ENCODE measurements at regions not wholly inside any gene's neighbourhood (a gene's known extent, or its start where the extent isn't known, plus 50 kb on each side); places are given as distances from the start of the nearest gene placed in this dataset.

GRCh38 chr10:111548084-111548726 is 471.4 kb downstream of the ADRA2A start:
- H3K36me3 ChIP-seq (ENCODE audit: insufficient read depth) = no peaks in the 10 kb centered on the region
- no peak overlapping the region for H3K27ac ChIP-seq (ENCODE audit: low read depth)
- WGBS = 89% methylated on average over 1 of the region's 1 CpG

GRCh38 chr10:111551001-111551400 is 474.2 kb downstream of the ADRA2A start:
- Histone ChIP-seq H3K36me3 (ENCODE audit: insufficient read depth) (no peaks in the 10 kb centered on the region), H3K4me1 (ENCODE audit: insufficient read depth) (no peaks in the 10 kb centered on the region), H3K27ac (ENCODE audit: low read depth) (no peak overlapping the region), H3K4me3 (ENCODE audit: low read depth, low read length) (no peak overlapping the region)
- 72% methylated on average over 5 of the region's 5 CpGs for WGBS
- no peak for DNase-seq (ENCODE audit: extremely low spot score)

More at GRCh38 chr10:111548084-111548726, 471.4 kb downstream of the ADRA2A start:
- Histone ChIP-seq H3K4me1 (ENCODE audit: insufficient read depth) (no peaks in the 10 kb centered on the region), H3K4me3 (ENCODE audit: low read depth, low read length) (no peak overlapping the region)
- no peak for DNase-seq (ENCODE audit: extremely low spot score)

- Histone ChIP-seq H3K4me1 (ENCODE audit: insufficient read depth) (no peaks in the 10 kb centered on the region), H3K4me3 (ENCODE audit: low read depth, low read length) (no peak overlapping the region), H3K36me3 (ENCODE audit: insufficient read depth) (no peaks in the 10 kb centered on the region), H3K27ac (ENCODE audit: low read depth) (no peak overlapping the region)
- 54% methylated on average over 3 of the region's 3 CpGs for WGBS
- DNase-seq (ENCODE audit: extremely low spot score) = no peak
These were observed 479.8 kb downstream of the ADRA2A start for GRCh38 chr10:111556666-111557065.

DNA sequence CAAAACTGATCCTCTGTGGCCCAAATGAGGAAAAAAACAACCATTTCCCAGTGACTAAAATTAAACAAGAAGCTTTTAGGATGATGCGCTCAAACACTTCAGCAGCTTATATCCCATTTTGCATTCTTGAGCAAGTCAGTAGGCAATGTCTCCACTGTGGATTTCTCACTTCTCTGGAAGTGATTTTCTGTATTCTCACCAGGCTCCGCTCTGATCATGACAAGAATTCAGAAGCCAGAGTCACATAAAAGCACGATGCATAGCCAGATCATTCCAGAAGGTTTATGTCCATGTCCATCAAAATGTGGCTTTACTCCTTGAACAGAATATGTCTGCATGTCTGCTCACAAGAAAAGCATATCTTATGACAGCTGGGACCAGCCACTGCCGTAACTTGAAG is 481.4 kb downstream of the ADRA2A start:
- Histone ChIP-seq H3K36me3 (ENCODE audit: insufficient read depth) (no peaks in the 10 kb centered on the region), H3K4me1 (ENCODE audit: insufficient read depth) (no peaks in the 10 kb centered on the region), H3K27ac (ENCODE audit: low read depth) (no peak overlapping the region), H3K4me3 (ENCODE audit: low read depth, low read length) (no peak overlapping the region)
- WGBS = 88% methylated on average over 4 of the region's 4 CpGs
- no peak for DNase-seq (ENCODE audit: extremely low spot score)

GRCh38 chr10:111560027-111560426 is 483.2 kb downstream of the ADRA2A start:
- H3K4me1 ChIP-seq (ENCODE audit: insufficient read depth) = no peaks in the 10 kb centered on the region
- no peak overlapping the region for H3K27ac ChIP-seq (ENCODE audit: low read depth)
- H3K36me3 ChIP-seq (ENCODE audit: insufficient read depth) = no peaks in the 10 kb centered on the region
- WGBS = 61% methylated on average over 4 of the region's 4 CpGs
- no peak for DNase-seq (ENCODE audit: extremely low spot score)
- H3K4me3 ChIP-seq (ENCODE audit: low read depth, low read length) = no peak overlapping the region

GRCh38 chr10:111561124-111561523 is 484.3 kb downstream of the ADRA2A start:
- Histone ChIP-seq H3K4me3 (ENCODE audit: low read depth, low read length) (no peak overlapping the region), H3K27ac (ENCODE audit: low read depth) (no peak overlapping the region), H3K36me3 (ENCODE audit: insufficient read depth) (no peaks in the 10 kb centered on the region), H3K4me1 (ENCODE audit: insufficient read depth) (no peaks in the 10 kb centered on the region)
- no peak for DNase-seq (ENCODE audit: extremely low spot score)
- 19% methylated on average over 1 of the region's 1 CpG for WGBS

- Histone ChIP-seq H3K4me1 (ENCODE audit: insufficient read depth) (no peaks in the 10 kb centered on the region), H3K27ac (ENCODE audit: low read depth) (no peak overlapping the region), H3K4me3 (ENCODE audit: low read depth, low read length) (no peak overlapping the region), H3K36me3 (ENCODE audit: insufficient read depth) (no peaks in the 10 kb centered on the region)
- no peak for DNase-seq (ENCODE audit: extremely low spot score)
These were observed 488.7 kb downstream of the ADRA2A start for GRCh38 chr10:111565542-111565941.

DNA sequence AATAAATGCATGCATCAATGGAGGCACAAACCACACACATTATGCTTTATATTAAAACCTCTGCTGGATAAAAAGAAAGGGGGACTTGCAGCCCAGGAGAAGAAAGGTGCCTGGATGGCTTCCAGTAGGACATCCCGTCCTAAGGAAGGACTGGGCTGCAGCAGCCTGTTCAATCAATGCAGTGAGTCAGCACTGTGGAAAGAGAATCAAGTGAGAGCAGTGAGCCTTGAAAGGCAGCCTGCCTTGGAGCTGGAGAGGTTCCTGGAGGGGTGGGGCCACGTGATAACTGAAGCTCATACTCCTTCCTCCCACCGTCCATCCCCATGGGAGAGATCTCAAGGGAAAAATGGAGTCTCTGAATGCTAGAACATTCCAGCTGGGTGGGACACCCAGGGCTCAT is 501.2 kb downstream of the ADRA2A start:
- Histone ChIP-seq H3K4me1 (ENCODE audit: insufficient read depth) (no peaks in the 10 kb centered on the region), H3K36me3 (ENCODE audit: insufficient read depth) (no peaks in the 10 kb centered on the region), H3K4me3 (ENCODE audit: low read depth, low read length) (no peak overlapping the region), H3K27ac (ENCODE audit: low read depth) (no peak overlapping the region)
- no peak for DNase-seq (ENCODE audit: extremely low spot score)
- WGBS = 42% methylated on average over 3 of the region's 3 CpGs

DNA sequence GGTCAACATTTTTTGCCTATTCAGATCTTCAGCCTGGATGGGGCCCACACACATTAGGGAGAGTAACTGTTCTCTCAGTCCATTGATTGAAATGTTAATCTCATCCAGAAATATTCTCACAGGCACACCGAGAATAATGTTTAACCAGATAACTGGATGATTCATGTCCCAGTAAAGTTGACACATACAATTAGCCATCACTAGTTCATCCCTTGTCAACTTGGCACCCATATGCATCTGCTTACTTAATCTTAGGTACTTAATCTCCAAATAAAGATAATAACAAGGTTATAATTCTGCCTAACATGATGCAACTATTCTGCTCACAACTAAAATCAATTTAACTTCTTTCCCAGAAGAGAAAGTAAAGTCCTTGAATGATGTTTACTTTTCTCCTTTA is 502.6 kb downstream of the ADRA2A start:
- WGBS = 21% methylated on average over 1 of the region's 1 CpG
- no peak for DNase-seq (ENCODE audit: extremely low spot score)
- H3K4me3 ChIP-seq (ENCODE audit: low read depth, low read length) = no peak overlapping the region
- H3K27ac ChIP-seq (ENCODE audit: low read depth) = no peak overlapping the region
- no peaks in the 10 kb centered on the region for H3K36me3 ChIP-seq (ENCODE audit: insufficient read depth)
- H3K4me1 ChIP-seq (ENCODE audit: insufficient read depth) = no peaks in the 10 kb centered on the region

DNA sequence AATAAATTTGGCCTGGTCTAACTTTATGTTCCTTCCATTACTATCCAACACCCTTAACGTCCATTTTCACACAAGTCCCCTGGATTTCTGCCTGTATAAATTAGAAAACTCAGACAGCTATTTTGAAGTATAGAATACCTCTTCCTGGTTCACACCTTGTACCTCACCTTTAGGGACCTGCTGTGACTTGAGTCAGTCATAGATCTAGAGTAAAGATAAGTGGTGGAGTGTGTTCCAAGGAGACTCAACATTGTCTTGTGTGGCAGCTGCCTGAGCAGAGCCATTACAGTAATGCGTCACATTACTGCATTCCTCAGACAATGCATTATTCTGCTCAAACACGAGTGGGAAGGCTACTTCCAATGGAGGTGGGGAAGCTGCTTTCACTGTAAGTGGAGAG is 513.9 kb downstream of the ADRA2A start:
- no peaks in the 10 kb centered on the region for H3K4me1 ChIP-seq (ENCODE audit: insufficient read depth)
- no peak for DNase-seq (ENCODE audit: extremely low spot score)
- no peaks in the 10 kb centered on the region for H3K36me3 ChIP-seq (ENCODE audit: insufficient read depth)
- 68% methylated on average over 3 of the region's 3 CpGs for WGBS
- H3K27ac ChIP-seq (ENCODE audit: low read depth) = no peak overlapping the region
- no peak overlapping the region for H3K4me3 ChIP-seq (ENCODE audit: low read depth, low read length)

GRCh38 chr10:111593578-111593977 is 516.7 kb downstream of the ADRA2A start:
- Histone ChIP-seq H3K27ac (ENCODE audit: low read depth) (no peak overlapping the region), H3K4me3 (ENCODE audit: low read depth, low read length) (no peak overlapping the region), H3K4me1 (ENCODE audit: insufficient read depth) (no peaks in the 10 kb centered on the region), H3K36me3 (ENCODE audit: insufficient read depth) (no peaks in the 10 kb centered on the region)
- no peak for DNase-seq (ENCODE audit: extremely low spot score)
- WGBS = 39% methylated on average over 3 of the region's 3 CpGs

GRCh38 chr10:111595173-111595572 is 518.3 kb downstream of the ADRA2A start:
- WGBS = 75% methylated on average over 3 of the region's 3 CpGs
- Histone ChIP-seq H3K36me3 (ENCODE audit: insufficient read depth) (no peaks in the 10 kb centered on the region), H3K4me3 (ENCODE audit: low read depth, low read length) (no peak overlapping the region), H3K4me1 (ENCODE audit: insufficient read depth) (no peaks in the 10 kb centered on the region), H3K27ac (ENCODE audit: low read depth) (no peak overlapping the region)
- DNase-seq (ENCODE audit: extremely low spot score) = no peak

DNA sequence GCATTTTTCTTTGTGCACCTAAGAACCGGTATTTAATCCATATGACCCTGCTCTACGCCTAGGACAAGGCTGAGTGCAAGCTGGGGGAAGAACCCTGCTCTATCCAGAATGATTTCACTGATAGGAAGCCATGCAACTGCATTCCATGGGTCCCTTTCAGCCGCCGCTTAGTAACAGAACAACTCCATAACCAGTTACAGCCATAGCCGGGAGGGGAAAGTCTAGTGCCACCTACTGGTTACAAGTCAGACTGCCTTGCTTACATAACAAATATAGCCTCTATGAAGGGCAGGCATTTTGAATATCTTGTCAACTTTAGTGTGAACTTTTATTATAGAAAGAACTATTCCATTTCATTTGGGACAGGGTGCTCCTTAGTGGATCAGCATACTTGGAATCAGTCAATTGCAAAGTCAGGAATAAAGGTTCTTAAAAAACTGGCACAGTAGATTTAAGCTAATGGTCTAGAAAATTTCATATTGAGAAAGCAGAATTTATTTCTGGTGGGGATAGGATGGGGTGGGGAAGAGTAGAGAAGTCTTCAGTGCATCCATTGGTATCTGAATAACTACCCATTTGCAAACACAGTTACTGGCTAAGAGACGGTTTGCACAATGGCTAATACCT is 521.7 kb downstream of the ADRA2A start:
- H3K4me3 ChIP-seq (ENCODE audit: low read depth, low read length) = no peak overlapping the region
- DNase-seq (ENCODE audit: extremely low spot score) = peak; percentile 40
- no peaks in the 10 kb centered on the region for H3K36me3 ChIP-seq (ENCODE audit: insufficient read depth)
- no peak overlapping the region for H3K27ac ChIP-seq (ENCODE audit: low read depth)
- H3K4me1 ChIP-seq (ENCODE audit: insufficient read depth) = no peaks in the 10 kb centered on the region
- WGBS = 25% methylated on average over 6 of the region's 6 CpGs

DNA sequence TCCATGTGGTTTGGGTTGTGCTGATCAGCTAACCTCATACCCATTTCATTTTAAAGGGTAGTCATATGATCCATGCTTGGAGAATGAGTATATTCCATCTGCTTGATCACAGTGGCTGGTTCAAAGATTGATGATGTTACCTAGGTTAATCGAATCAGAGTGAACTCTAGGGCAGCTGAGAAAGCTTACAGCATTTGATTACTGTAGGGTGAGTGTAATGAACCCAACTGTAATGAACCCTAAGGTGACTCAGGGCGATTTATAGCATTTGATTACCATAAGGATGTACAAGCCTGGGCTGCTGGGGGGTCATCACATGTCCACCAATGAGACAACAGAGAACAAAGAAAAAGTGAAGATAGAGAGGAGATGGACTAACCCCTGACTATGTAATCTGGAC is 523.1 kb downstream of the ADRA2A start:
- no peaks in the 10 kb centered on the region for H3K4me1 ChIP-seq (ENCODE audit: insufficient read depth)
- H3K4me3 ChIP-seq (ENCODE audit: low read depth, low read length) = no peak overlapping the region
- WGBS = 84% methylated on average over 2 of the region's 2 CpGs
- H3K27ac ChIP-seq (ENCODE audit: low read depth) = no peak overlapping the region
- H3K36me3 ChIP-seq (ENCODE audit: insufficient read depth) = no peaks in the 10 kb centered on the region
- no peak for DNase-seq (ENCODE audit: extremely low spot score)
